ENCODE measurements at regions not wholly inside any gene's neighbourhood (a gene's known extent, or its start where the extent isn't known, plus 50 kb on each side); places are given as distances from the start of the nearest gene placed in this dataset.
A peak's percentile ranks its signal among the peaks of the same experiment; 100 is the strongest.
"Not testable (repeated sequence)": the region's sequence is repeated elsewhere in the genome, so short reads cannot be mapped to it uniquely, and the experiment has no call there.

GRCh38 chr21:5103880-5104561 is 5417.4 kb upstream of the TPTE start:
- not testable (repeated sequence) for DNase-seq (ENCODE audit: low read depth in 2 of 2)

- DNase-seq (ENCODE audit: low read depth in 2 of 2) = not testable (repeated sequence)
Measured at GRCh38 chr21:5104562-5104928, 5416.8 kb upstream of the TPTE start.

DNA sequence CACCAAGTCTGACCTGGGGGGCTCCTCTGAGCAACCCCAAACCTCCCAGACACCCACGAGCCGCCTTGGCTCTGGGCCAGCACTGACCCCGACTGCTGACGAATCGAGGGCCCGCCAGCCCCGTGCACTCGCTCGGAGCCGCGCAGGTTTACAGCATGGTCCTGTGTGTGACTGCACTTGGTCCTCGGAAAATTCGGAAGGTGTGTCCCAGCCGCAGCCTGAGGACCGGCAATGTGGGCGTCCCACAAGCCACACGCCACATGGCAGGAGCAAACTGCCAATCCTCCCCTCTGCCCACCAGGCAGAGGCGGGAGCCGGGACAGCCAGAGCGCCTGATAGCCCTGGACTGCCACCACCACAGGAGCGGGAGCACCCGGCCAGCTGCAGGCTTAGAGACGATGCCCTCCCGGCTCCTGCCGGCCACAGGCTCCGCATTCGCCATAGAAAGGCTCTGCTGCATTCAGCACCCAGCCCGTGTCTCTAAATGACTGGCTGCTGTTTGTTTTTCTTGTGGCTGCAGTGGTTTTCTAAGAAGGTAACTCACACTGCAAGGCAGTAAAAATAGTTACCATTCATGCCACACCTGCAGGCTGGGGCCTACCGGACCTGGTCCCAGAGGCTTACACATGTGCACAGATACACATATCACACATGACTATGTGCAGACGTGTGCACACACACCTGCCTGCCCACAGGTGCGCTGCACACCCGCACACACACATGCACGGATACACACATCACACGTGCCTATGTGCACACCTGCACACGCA is 5415.3 kb upstream of the TPTE start:
- peak in 1 of 2 donors; percentile 40 for DNase-seq (ENCODE audit: low read depth in 2 of 2)

DNA sequence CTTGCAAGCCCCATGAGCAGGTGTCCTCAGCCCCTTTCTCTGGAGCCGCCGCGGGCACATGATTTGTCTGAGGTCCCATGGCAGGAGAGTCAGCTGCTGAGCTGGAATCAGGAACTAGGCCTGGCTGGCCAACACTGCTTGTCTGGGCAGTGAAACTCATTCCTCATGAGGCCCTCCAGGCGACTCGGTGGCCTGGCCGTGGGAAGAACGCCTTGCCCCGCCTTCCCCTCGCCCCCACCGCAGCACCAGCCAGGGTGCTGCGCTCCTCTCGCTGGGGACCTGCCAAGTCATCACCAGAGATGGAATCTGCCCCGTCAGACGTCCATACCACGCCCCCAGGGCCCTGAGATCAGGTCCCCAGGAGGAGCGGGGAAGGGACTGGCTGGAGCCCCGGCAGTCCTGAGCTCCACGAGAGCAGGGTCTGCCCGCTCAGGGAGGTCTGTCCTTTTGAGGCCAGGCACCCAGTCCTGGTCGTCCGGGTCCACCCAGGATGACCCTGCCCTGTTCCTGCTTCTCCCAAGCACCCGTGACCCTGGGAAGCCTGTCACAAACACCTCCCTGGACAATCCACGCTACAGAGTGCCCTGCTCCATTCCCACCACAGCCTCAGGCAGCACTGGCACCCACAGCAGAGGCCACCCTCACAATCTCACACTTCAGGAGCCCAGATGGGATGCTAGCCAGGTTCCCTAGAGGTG is 5414.5 kb upstream of the TPTE start:
- not testable (repeated sequence) for DNase-seq (ENCODE audit: low read depth in 2 of 2)

GRCh38 chr21:5107637-5108036 is 5413.7 kb upstream of the TPTE start:
- not testable (repeated sequence) for DNase-seq (ENCODE audit: low read depth in 2 of 2)

GRCh38 chr21:5108048-5108775 is 5413.2 kb upstream of the TPTE start:
- DNase-seq (ENCODE audit: low read depth in 2 of 2) = not testable (repeated sequence)

- not testable (repeated sequence) for DNase-seq (ENCODE audit: low read depth in 2 of 2)
Measured at GRCh38 chr21:5111197-5111596, 5410.2 kb upstream of the TPTE start.

- DNase-seq (ENCODE audit: low read depth in 2 of 2) = not testable (repeated sequence)
Measured at GRCh38 chr21:5113092-5113491, 5408.3 kb upstream of the TPTE start.

- DNase-seq (ENCODE audit: low read depth in 2 of 2) = not testable (repeated sequence)
Measured at GRCh38 chr21:5114468-5114867, 5406.9 kb upstream of the TPTE start.

DNA sequence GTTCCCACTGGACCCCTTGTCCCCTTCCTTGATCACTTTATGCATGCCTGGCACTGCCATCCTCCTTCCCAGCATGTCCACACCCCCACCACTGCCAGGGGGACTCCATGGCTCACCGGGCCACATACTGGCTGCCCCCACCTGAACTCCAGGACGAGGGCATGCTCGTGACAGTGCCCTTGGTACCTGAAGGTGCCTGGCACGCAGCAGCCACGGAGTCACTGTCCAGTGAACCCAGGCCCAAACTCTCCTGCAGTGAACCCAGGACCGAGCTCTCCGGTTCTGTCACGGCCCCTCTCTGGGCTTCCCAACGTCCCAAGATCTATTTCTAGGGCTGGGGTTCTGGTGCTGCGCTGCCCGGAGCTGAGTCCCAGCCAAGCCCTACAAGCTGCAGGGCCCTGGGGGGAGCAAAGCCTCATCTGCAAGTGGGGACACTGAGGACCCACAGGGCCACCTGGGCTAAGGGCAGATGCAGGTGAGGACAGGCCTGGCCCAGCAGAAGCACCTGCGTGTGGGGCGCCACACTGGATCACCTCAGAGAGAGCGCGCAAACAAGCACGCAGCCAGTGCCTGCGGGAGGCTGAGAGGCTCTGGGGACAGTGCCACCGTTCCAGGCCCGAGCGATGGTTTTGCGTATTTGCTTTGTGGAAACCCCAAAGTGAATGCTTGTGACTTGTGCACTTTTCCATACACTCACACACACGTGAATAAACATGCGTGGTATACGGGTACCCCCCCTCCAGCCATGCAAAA is 5406.3 kb upstream of the TPTE start:
- DNase-seq (ENCODE audit: low read depth in 2 of 2) = not testable (repeated sequence)

DNA sequence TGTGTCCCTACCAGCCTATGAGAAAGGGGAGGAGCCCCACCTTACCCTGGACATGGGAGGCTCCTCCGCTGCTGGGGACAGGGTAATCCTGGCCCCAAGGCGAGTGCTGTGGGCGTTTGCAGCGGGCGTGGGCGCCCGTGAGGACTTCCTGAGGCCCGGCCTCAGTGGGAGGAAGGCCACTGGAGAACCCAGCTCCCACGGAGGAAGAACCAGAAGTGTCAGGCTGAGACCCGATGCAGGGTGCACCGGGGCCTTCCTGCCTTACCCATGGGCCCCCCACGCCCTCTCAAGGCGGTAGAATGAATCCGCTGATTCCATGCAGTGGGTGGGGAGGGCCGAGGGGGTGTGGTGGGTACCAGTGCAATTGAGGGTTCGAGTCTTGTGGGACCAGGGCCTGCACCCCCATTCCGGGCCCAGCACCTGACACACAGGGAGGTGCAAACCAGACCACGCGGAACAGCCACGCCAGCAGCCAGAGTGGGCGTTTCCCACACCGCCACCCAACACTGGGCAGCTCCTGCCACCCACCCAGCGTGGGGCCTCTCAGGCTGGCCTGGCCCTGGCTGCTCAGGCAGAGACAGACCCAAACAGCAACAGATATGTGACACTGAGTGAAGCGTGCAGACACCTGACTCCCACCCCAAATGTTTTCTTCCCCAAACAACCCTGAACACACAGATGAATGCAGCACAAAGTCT is 5405.6 kb upstream of the TPTE start:
- not testable (repeated sequence) for DNase-seq (ENCODE audit: low read depth in 2 of 2)

- not testable (repeated sequence) for DNase-seq (ENCODE audit: low read depth in 2 of 2)
Measured at GRCh38 chr21:5116344-5117123, 5404.8 kb upstream of the TPTE start.

DNA sequence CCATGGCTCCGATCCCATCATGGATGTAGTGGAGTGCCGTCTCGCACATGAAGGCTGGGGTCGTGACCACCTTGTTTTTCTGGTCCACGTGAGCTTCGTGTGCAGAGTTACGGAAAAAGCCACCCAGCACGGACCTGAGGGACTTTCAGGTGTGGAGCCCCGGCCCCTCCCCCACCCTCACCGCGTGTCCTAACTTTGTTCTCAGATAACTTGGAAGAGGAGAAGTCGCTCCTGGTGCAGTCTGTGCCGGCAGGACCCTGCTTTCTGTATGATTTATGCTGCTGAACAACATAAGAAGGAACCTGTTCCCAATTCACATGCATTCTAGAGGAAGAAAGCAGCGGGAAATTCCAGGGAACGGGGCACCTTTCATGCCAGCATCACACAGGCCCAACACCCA is 5404.2 kb upstream of the TPTE start:
- not testable (repeated sequence) for DNase-seq (ENCODE audit: low read depth in 2 of 2)

DNA sequence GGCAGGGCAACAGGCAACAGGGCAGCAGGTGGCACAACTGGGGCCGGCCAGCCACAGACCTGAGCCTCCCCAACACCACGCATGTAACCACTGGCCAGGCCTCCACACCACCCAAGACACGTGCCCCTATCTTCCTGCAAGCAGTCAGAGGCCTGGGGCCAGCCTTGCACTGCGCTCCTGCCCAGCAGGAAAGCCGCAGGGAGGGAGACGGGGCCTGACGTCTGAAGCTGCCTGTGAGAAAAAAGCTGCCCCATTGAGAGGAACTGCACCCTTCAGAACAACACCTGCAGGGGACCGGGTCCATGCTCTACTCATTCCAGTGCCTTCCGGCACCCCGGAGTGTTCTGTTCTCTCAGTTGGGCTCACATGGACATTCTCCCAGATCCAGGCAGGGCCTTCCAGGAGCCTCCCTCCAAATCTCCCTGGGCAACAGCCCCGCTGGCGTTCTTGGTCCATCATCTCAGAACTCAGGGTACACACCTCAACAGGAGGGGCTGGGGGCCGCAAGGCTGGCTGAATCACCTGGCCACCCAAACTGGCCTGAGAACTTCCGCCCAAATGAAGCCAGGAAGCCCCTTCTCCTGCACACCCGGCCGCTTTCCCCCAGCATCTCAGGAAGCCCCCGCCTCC is 5403.6 kb upstream of the TPTE start:
- not testable (repeated sequence) for DNase-seq (ENCODE audit: low read depth in 2 of 2)

DNA sequence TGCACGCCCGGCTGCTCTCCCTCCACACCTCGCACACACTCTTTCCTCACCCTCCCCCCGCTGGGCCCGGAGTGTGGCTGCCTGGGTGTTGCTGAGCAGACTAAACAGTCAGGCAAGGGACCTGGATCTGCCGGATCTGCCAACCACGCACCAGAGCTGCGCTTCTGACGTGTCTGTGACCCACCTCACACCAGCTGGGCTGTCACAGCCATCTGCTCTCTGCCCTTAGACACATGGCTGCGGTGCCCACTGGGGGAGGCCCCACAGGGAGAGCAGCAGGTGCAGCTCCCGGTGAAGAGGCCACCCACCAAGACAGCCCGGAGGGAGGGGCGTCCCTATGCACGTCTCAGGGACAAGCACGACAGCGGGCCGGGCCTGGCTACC is 5403.1 kb upstream of the TPTE start:
- peak in 1 of 2 donors; percentile 34 for DNase-seq (ENCODE audit: low read depth in 2 of 2)

GRCh38 chr21:5119179-5119578 is 5402.2 kb upstream of the TPTE start:
- not testable (repeated sequence) for DNase-seq (ENCODE audit: low read depth in 2 of 2)

DNA sequence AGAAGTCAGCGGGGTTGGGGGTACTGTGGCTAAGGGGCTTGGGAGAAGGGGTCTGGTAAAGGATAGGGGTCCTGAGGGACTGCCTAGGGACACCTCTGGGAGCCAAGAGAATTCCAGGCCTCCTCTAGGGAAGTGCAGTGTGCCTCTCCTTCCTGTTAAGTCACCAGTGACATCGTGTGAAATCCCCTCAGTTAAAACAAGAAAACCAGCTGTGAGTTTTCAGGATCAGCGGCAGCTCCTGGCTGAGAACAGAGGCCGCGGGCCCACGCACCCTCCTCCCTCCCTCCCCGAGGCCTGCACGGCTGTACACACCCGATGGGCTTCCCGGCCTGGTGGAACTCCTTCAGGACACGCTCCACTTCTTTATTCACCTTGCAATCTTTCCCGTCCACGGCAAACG is 5400.0 kb upstream of the TPTE start:
- DNase-seq (ENCODE audit: low read depth in 2 of 2) = not testable (repeated sequence)

GRCh38 chr21:5121849-5122248 is 5399.5 kb upstream of the TPTE start:
- not testable (repeated sequence) for DNase-seq (ENCODE audit: low read depth in 2 of 2)

DNA sequence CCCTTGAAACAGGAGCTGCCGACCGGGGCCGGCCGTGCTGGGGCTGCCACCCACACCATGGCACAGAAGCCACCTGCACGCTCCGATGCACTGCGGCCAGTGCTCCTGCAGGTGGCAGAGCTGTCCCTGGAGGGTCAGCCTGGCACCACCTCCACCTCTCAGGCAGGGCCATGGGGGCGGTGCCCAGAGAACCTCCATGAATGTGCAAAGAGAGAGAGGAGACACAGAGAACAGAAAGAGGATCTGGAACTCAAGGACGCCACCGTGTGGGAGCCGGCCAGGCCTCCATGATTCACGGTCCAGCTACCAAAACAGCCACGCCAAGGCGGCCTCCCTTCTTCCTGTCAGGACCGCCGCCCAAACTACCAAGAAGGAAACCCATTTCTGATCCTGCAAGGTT is 5397.7 kb upstream of the TPTE start:
- DNase-seq (ENCODE audit: low read depth in 2 of 2) = peak; percentile 48 to 70

All from stimulated activated CD4-positive, alpha-beta T cell treated with anti-CD3 and anti-CD28 coated beads, Interleukin-15, amount 100 ng/mL, for 48 hours (primary cell).